Myocyte (in vitro differentiated cells): ENCODE measurements at regions not wholly inside any gene's neighbourhood (a gene's known extent, or its start where the extent isn't known, plus 50 kb on each side); places are given as distances from the start of the nearest gene placed in this dataset.
A peak's percentile ranks its signal among the peaks of the same experiment; 100 is the strongest.

Source experiments
- DNase-seq: peaks from one replicate; pipeline ENCODE4 v3.0.0-alpha.2; 2012; ENCODE audit warnings: low read depth

DNA sequence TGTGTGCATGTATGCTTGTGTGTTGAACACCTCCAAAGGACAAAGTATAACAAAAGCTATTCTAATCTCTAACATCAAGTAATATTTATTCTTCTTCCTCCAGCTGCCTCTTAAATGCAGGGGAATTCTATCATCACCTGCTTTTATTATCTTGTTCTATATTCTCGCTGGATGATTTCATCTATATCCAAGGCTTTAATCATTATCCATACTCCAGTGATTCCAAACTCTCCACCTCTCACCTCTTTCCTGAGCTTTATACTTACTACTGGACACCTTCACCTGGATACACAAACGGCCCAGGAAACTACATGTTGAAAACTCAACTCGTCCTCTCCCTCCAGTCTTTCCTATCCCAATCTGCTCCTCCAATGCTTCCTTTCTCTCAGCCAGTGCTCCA lies 418.6 kb downstream of the KLF5 start:
- no peak for DNase-seq

GRCh38 chr13:73473016-73473415 lies 414.2 kb downstream of the KLF5 start:
- DNase-seq: no peak

DNA sequence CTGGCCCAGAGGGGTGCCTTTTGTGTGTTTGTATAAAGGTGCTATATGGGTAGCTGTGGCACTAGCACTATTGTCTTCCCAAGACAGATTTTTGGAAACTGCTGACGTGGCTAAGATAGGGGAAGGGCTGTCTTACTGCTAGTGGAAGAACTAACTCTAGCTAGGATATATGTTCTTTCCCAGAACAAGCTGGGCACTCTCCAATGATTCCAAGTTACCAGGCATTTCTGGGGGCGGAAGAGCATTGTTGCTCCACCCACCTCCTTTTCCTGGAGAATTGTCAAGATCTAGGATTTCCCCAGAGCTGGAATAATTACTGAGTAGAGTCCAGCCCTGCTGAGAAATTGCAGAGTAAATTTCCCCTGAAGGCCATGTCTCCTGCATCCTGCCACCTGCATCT lies 408.3 kb downstream of the KLF5 start:
- no peak for DNase-seq

DNA sequence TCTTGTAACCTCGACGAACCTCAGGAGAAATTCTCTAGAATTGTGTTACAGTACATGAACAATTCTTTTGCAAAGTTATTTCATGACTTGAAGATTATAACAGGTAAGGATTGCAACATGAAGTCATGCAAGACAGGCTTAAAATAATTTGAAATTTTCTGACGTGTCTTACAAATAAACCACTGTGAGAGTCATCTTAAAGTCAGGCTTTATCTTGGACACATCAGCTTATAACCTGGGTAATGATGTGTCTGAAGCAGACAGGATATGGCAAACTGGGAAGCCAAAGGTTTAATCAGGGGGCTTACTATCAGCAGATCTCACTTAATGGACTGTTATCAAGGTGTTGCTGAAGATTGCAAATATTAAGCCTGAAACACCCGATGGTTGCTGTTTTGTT lies 407.8 kb downstream of the KLF5 start:
- DNase-seq: no peak

GRCh38 chr13:73465617-73465971 lies 406.8 kb downstream of the KLF5 start:
- no peak for DNase-seq

GRCh38 chr13:73464758-73465616 lies 406.2 kb downstream of the KLF5 start:
- no peak for DNase-seq

- DNase-seq: no peak
Observed at GRCh38 chr13:73462241-73462640, 403.4 kb downstream of the KLF5 start.

DNA sequence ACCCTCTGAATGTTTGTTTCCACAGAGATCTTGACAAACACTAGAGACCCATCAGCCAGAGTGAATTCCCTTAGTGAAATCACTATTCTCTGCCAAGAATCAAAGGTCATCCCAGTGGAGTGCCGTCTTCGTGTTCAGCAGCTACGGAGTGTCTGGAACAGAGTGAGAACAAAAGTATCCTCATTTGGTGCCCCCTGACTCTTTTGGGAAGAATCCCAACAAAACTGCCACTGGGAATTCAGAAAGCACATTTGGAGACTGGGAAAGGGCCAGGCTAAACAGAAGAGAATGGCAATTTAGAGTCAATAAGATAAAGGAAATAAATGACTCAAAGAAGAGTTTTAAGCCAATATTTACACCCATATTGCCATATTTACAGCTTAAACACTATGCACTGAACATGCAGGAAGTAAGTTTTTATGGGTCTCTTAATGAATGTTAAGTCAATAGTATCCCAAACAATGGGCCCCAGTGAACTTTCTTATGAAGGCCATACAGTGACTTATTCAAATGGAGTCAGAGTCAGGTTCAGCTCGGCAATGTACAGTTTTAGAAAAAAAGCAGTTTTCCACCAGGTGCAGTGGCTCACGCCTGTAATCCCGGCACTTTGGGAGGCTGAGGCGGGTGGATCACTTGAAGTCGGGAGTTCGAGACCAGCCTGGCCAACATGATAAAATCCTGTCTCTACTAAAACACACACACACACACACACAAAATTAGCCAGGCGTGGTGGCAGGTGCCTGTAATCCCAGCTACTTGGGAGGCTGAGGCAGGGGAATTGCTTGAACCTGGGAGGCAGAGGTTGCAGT lies 392.6 kb downstream of the KLF5 start:
- DNase-seq: no peak

DNA sequence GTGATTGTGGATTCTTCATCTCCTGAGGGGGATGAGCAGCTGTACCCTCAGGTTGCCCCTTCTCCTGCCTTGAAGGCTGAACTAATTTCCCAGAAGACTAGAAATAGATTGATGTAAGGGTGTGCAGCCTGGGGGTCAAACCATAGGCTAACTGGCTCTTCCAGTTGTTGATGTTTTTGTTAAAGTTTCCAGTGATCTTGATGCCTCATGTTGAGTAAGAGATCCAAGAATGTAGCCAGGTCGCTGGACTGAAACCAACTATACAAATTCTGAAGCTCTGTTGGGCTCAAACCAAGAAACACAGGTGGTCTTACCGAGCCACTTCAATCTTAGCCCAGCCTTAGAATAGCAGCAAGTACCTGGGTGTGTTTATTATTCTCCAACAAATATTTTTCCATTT lies 391.8 kb downstream of the KLF5 start:
- no peak for DNase-seq

DNA sequence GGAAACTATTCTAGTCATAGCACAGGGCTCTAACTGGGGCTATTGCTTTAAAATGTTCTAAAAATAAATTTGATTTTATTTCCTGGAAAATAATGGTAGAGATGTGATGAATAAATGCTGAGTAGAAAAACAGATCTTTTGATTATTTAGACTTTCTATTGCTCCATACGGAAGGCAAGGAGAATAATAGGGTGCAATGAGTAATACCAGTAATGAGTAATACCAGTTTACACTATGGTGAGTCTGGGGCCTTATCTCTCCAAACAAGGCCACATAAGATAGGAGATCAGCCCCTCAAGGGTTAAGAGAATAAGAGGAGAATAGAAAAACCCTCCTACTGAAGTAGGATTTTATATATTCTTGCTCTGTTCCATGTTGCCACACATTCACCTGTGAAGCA lies 390.4 kb downstream of the KLF5 start:
- DNase-seq: no peak

DNA sequence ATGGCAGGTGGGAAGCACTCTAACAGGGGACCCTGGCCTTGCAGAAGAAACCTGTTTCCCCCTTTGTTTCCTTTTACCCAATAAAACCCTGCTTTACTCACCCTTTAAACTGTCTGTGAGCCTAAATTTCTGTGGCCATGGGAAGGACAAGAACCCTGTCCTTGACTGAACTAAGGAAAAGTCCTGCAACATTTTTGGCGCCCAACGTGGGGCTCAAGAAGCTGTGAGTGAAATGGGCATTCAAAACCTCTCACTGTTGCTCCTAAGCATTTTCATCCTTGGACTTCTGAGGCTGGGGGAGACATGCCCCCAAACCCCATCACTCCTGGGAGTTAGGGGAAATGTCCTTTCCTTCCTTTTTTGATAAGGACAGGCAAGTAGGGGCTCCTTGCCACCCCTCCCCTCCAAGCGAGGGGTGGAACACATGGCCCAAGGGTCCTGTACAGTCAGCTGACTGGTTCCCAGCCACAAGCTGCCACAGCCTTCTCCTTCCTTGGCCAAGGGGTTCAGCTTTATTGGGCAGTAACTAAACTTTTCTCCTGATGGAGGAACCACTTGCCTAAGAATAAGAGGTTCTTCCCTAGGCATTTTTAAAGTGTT lies 381.6 kb downstream of the KLF5 start:
- DNase-seq: peak; percentile 48

DNA sequence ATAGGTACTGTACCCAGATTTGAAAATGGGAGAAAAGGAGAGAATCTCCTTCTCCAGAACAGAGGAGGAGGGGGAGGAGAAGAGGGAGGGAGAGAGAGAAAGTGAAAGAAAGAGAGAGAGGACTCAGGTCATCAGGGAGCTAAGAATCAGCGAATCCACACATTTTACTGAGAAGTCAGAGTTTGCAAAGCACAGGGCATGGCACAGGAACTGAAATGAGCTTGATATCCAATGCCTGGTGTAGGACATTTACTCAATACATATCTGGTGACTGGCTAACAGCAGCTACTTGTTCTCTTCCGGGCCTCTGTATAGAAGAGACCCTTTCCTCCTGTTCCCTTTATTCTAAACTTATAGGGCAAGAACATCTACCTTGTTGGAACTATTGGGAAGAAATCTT lies 375.1 kb downstream of the KLF5 start:
- no peak for DNase-seq

- no peak for DNase-seq
Observed at GRCh38 chr13:73433458-73433857, 374.7 kb downstream of the KLF5 start.

DNA sequence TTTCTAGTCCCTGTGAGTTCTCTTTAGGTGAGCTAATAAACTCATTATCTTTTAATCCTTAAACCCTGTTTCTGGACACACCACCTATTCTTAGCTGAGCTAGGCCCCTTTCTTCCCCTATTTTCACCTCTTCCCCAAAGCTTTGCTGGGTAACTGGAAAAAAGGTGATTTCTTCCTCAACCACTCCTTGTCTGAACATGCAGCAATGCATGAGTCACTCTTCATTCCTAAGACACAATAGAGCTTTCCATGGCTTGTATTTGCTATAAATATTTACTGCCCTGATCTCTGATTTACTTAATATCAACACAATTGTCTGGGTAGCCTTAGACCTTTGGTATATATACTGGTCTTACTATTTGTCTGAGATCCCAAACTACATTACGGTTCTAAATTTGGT lies 370.9 kb downstream of the KLF5 start:
- DNase-seq: no peak

- no peak for DNase-seq
Observed at GRCh38 chr13:73428706-73429105, 369.9 kb downstream of the KLF5 start.

GRCh38 chr13:73428137-73428536 lies 369.3 kb downstream of the KLF5 start:
- DNase-seq: peak; percentile 61

DNA sequence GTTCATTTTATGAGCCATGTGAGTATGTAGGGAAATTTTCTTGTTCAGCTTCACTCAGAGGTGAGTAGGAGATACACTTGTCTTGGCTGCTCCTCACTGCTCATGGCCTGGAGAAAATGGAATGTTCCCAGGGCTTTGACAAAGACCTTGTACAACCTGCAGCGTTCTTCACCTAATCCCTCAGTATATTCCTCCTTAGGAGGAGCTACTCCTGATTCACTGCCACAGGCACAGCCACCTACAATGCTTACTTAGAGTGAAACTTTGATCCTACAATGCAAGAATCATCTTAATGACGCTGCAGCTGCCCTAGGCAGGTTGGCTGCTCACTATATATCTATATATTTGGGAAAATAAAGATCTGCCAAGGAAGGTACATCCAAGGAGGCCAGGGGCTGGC lies 364.2 kb downstream of the KLF5 start:
- no peak for DNase-seq

DNA sequence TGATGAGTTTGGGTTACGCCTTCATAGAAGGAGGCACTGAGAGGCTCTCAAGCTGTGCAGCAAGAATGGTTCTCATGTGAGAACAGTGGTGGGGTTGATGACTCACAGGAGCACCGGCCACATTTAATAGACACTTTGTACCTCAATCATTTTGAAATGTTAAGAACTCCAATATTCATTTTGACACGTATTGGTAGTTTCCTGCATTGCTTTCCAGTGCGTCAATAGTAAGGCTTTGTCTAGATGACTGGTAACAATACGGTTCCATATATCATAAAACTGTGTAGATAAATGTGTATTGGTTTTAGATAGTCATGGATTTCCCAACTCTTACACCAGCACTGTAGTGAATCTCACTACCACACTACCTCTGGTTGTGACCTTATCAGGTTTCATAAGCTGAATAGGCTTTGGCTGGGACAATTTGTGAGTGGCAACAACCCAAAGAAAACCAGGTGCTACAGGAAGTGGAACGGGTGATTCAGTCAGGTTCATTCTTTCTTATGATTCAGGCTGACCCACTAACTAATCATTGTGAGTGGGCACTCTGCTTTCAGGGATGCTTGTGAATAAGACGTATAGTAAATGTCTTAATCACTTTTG lies 362.6 kb downstream of the KLF5 start:
- DNase-seq: no peak

DNA sequence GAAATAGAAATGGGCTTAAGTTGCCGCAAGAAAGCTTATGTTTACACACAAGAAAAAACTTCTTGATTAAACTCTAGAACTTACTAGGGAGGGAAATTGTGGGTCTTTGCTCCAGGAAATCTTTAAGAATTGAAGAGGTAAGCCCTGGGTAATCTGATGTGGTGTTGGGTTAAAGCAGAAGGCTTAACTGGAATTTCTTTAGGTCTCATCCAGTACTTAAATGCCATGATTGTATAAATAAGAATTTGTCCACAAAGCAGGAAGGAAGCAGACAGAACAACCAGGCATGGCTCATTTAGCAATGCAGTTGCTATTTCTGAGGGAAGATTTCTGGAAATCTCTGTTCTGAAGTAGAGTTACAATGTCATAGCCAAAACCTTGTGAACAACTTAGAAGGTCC lies 360.4 kb downstream of the KLF5 start:
- DNase-seq: no peak

DNA sequence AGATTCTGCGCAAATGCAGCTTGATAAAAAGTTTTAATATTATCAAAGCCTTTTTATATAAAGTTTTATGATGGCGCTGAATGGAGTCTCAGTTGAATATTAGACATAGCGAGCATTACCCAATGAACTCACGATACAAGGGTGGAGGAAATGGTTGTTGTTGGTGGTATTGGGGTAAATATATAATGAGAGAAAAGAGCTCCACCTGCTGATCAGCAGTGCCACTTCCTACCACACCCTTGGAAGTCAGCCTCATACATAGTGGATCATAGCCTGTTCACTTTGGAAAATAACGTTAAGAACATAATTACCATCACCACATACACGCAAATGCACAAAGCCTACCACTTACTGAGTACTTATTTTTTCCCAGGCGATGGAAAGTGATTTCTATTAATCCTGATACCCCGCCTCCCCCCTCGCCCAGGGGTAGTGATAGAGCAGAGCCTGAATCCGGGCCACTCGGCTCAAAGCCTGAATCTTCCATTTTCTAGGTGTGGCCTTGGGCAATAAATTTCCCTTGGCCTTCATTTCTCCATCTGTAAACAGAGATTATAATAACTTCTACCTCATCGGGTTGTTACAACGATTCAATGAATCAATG lies 358.3 kb downstream of the KLF5 start:
- no peak for DNase-seq

- DNase-seq: peak; percentile 75
Observed at GRCh38 chr13:73416093-73416492, 357.3 kb downstream of the KLF5 start.

GRCh38 chr13:73413656-73414055 lies 354.9 kb downstream of the KLF5 start:
- DNase-seq: no peak
